ENCODE measurements at regions not wholly inside any gene's neighbourhood (a gene's known extent, or its start where the extent isn't known, plus 50 kb on each side); places are given as distances from the start of the nearest gene placed in this dataset.

DNA sequence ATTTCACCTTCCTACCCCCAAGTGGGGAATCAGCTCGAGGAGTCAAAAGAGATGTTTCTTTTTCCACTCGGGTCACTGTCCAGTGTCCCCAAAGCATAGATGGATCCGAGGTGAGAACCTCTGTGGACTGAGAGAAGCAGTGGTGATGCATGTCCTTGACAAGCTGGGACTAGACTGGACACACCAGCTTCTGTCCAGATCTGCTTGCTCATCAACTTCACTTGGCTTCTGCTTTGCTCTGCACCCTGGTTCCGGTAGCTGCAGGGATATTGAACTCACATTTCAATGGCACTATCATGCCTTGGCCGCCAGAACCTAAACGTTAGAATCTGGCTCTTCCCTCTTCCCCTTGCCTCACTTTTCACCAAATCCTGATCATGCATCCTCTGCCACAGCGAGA is 50.3 kb upstream of the CXCL12 start:
- DNase-seq (ENCODE audit: low read depth), result no peak

DNA sequence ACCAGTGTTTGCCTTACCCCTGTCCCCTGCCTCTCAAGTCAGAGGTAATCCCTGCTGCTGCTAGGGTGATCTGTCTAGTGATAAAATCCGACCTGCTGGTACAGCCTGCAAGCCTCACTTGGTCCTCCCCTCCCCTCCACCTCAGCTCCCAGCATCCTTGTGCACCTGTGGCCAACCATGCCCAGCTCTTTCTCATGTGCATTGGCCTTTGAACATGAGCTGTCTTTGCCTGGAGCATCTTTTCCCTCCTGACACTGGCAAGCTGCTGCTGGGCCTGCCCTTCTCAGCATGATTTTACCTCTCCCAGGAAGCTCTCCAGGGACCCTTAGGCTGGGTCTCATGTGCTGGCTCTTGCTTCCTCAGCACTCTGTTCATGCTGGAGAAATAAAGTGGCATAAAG is 51.3 kb upstream of the CXCL12 start:
- no peak for DNase-seq (ENCODE audit: low read depth)

DNA sequence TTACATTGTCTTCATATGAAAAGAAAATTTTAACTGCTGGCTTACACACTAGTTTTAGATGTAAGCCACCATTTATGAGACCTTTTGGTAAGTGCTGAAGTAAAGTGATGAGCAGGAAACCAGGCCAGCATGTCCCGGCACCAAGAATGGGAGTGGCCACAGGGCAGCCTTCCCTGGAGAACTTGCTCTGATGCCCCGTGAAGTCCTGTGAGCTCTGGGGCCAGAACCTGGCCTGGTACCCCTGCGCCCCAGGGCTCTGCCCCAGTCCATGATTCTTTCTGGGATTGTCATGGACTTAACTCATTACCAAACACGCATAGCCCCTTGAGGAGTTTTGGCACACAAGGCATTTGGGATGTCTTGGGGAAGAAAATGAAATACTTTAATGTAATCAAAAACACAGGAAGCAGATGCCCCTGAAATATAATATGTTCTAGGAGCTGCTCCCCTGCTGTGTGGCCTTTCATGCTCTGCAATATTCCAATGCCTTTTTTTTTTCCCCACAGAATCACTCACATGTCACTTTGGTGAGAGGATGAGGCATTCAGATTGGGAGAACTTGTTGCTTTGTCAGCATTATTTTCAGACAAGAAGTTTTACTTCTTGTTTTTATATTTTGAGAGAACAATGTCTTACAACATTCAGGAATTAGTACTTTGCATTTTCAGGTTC is 53.1 kb upstream of the CXCL12 start:
- no peak for DNase-seq (ENCODE audit: low read depth)

DNA sequence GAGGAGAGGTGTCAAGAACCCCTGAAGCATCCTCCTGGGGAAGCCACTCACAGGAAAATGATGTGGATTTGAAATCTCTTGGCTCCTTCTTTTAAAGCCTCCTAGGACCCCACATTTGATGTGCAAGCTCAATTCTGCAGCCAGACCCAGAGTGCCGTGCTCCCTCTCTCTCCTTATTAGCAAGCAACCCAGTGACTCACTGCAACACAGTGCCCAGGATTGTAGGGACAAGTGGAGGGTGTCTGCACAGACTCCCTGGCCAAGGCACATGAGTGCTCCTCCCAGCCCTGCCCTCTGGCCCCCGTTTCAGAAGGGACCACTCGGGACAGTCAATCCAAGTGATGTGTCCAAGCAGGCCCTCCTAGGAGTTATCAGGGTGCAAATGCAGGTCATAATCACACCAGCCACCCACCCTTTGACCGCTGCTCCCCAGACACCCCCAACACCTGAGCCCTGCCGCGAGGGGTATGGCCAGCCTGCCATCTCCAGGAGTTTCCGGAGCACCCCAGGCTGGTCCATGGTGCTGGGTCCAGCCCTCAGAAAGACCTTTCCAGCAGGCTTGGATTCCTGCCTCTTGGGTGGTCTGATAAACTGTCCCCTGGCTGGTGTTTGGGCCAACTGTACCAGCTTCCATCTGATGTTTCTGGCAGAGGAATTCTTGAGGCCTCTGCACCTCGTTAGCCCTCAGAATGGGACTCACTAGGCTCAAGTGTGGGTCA is 54.5 kb upstream of the CXCL12 start:
- DNase-seq (ENCODE audit: low read depth), result no peak

DNA sequence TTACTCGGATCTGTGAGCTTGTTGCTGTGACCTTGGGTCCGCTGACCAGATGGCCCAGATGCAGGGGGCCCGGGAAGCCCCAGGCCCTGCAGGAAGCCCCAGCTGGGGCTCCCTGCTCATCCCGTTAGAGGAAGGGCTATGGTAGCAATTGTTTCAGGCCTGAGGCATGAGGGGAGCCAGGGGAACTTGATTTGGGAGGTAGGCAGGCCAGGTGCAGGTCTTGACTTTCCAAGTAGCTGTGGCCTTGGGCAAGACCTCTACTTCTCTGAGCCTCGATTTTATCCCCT is 55.0 kb upstream of the CXCL12 start:
- no peak for DNase-seq (ENCODE audit: low read depth)

DNA sequence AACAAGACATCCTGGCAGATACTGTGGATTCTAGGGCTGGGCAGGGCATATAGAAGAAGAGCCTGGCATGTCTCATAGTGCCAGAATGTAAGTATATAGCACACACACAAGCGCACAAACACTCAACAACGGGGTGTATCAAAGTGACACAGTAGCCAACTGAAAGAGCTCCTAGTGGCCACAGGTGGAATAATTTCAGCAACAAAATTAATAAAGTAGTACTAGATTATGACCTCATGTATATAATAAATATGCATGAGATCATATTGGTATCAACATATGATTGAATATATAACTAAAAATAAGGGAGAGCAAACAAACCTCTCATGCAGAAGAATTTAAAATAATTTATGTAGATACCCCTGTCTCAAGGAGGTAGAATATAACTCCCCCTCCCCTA is 72.4 kb upstream of the CXCL12 start:
- no peak for DNase-seq (ENCODE audit: low read depth)

DNA sequence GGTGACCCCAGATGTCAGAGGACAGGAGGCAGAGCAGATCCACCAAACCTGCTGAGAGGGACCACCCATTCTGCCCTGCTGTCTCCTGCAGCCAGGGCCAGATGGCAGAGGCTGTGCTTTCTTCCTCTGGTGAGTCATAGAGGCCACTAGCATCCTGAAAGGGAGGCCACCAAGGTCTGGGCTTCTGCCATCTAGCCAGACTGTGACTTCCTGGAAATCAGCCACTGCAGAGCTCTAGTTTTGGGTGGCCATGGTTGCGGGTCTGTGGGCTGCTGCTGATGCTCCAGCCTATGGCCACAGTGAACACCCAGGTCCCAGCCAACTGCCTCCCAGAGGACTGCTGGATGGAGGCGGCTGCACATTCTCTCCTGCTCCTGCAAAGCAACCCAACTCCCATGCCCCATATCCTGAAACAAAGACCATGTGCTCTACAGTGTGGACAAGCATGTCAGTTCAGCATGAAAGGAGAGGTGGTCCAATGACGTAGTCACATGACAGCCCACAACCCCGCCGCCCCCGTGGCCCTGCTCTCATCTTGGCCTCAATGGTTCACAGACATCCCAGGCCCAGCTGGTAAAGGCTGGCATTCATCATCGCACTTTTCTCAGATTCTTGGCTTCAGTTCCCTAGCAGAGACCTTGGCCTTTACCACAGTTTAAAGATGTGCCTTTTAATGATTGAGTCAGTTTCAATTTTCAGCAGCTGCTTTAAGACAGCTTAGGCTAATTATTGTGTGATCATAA is 73.9 kb upstream of the CXCL12 start:
- no peak for DNase-seq (ENCODE audit: low read depth)

DNA sequence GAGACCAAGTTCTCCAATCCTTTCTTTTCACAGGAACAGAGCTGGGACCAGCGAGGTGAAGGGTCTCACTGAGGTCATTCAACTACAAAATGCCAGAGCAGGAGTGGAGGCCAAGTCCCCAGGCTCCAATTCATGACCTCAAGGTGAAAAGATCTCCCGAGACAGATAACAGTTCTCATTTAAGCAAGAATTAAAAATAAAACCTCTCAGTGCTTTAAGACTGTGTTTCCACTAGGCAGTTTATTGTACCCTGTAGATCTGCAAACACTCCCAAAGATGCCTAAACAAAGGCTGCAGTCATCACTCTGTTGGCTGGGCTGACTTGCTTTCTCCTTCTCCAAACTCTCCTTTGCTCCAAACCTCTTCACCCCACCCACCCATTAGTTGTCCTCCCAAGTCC is 74.8 kb upstream of the CXCL12 start:
- DNase-seq (ENCODE audit: low read depth), result no peak

DNA sequence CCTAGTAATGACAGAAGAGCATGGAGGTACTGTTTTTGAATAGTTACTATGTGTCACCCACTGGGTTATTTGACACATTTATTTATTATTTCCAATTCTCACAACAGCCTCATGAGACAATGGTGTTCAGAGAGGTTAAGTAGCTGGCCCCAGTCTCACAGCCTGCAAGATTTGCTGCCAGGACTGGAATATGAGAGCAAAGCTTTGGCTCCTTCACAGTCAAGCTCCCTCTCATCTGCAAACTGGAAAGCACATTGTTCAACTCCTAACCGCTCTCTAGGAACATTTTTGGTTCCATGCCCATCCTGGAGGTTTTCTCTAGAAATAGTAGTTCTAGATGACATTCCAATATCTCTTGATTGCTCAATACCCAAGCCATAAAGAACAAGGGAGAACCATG is 75.5 kb upstream of the CXCL12 start:
- no peak for DNase-seq (ENCODE audit: low read depth)

DNA sequence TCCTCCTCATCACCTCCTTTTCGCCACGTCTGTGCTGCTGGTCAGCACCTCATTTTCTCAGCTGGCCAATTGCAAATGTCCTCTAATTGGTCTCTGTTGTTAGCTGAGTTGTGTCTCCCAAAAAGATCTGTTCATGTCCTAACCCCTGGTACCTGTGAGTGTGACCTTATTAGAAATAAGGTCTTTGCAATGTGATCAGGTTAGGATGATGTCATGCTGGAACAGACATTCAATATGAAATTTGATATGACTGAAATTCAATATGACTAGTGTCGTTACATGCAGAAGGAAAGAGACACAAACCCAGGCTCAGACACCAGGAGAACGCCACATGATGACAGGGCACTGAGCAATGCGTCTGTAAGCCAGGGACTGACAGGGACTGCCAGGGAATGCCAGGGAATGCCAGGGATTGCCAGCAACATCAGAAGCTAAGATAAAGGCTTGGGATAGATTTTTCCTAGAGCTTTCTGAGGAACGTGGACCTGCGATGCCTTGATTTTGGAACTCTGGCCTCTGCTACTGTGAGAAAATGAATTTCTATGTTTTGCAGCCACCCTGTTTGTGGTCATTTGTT is 77.5 kb upstream of the CXCL12 start:
- DNase-seq (ENCODE audit: low read depth), result peak; percentile 6

DNA sequence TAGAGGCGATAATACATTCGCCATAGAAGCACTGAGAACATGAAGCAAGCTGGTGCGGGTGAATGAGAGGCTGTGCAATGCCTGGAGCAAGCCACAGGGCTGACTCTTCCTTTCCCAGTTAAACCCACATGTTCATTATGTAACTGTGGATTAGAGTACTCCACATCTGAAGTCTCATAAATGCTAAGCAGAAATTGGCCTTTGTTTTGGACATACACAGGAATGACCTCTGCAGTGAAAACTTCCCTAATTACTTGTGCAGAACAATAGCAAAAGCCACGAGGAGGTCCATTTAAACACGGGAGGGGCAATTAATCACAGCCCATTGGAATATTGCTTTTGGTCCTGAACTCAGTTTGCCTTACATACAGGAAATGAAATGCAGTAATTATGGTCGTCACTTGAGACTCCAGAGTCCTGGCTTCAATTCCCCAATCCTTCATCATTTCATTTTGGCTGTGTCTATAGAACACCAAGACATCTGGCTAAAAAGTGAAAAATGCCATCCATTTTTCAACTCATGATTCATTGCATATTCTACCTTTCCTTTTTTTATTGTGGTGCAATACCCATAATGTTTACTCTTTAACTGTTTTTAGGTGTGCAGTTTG is 78.7 kb upstream of the CXCL12 start:
- DNase-seq (ENCODE audit: low read depth), result no peak

DNA sequence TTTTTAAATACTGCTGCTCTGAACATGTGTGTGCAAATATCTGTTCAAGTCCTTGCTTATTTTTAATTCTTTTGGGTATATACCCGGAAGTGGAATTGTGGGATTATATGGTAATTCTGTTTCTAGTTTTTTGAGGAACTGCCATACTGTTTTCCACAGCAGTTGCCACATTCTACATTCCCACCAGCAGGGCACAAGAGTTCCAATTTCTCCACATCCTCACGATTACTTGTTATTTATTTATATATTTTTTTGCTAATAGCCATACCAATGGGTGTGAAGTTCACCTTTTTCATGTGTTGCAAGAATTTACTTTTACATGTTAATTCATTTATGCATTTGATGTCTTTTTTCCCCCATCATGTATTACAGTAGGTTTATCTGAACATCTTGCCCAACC is 79.6 kb upstream of the CXCL12 start:
- no peak for DNase-seq (ENCODE audit: low read depth)

DNA sequence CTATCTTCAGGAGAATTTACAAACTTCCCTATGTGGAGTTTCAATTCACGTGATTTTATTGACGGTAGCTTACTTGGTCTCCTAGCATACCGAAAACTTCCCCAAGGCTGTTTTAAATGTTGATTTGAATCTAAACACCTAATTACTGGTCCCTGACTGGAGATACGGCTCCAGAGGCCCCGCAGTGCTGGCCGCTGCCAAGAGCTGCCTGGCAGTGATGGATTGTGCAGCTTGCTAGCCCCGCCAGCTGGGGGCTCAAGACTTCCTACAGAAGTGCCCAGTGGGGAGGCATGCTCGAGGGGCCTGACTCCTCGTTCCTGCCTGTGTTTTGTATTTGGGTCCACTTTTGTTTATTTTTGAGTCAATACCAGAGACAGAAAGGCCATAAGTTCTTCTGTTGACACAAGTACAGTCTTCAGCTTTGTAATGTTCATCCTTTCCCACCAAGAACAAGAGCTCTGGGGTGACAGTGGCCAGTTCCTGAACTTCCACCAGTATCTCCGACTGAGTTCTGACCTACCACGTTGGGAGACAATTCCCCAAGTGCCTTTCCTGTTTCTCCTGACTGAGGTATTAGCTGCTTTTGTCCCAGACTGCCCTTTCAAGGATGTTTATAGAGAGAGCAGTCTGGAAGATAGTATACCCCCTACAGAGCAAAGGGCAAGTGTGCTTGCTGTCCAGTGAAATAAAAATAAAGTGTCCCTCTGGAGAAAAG is 80.7 kb upstream of the CXCL12 start:
- no peak for DNase-seq (ENCODE audit: low read depth)

DNA sequence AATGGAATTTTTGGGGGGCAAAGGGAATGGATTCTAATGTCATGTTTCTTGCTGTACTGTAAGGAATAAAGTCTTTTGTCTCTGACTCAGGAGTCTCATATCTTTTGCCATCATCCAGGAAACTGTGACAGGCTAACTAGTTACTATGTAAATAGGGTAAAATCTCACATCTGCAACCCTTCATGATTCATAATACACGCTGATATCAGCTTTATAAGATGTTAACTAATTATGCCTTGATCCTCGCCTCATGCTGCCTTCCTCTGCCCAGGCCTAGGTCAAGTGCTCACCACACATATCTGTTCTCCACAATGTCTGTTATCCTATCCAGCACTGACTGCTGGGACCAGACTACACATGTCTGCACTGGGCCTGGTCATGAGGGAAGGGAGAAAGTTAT is 81.3 kb upstream of the CXCL12 start:
- DNase-seq (ENCODE audit: low read depth), result no peak

DNA sequence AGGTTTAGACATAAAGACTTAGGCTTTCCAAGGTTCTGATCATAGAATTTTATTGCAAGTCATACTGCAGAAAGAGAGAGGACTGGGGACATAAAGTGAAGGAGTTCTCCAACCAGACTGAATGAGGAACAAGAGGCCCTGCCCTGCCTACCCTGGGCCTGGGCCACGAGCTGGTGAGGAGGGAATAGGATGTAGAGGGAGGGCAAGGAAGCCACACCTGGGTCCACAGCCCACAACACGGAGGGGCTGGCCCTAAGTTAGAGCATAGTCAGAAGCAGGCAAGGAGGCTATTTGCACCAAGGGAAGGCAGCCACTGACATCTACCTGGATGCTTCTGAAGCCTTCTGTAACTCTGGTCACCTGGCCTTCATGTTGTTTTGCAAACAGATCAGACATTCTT is 82.2 kb upstream of the CXCL12 start:
- no peak for DNase-seq (ENCODE audit: low read depth)

DNA sequence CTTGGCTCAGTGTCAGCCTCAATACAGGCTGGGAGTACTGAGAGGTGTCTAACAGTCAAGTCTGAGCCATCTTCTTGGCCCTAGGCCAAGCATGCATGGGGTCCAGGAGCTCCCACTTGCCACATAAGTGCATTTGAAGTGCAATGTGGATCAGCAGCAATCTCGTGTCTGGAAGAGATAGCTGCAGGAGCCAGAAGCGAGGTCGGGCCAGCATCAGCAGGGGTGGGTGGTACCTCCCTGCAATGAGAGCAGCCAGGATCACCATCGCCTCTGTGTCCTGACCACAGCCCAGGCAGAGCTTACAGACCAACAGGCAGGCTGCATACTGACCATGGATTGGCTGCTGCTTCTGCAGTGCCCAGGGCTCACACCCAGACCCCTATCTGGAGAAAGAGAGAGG is 83.0 kb upstream of the CXCL12 start:
- no peak for DNase-seq (ENCODE audit: low read depth)

DNA sequence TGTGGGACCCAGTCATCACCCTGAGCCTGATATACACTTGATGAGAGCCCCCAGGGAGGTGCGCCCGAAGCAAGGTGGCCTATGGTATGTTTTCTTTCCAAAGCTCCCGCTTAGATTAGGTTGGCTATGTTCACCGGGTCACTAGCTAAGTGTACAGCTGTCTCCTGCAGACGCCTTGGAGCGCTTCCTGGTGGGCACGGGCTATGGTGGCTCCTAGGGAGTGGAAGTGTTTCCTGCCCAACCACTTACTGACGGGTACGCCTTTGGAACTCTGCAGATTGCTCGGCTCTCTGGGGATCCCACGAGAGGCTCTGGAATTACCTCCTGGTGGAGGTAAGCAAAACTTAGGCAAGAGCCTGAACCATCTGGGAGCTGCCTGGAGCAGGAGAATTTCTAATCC is 83.6 kb upstream of the CXCL12 start:
- DNase-seq (ENCODE audit: low read depth), result no peak

DNA sequence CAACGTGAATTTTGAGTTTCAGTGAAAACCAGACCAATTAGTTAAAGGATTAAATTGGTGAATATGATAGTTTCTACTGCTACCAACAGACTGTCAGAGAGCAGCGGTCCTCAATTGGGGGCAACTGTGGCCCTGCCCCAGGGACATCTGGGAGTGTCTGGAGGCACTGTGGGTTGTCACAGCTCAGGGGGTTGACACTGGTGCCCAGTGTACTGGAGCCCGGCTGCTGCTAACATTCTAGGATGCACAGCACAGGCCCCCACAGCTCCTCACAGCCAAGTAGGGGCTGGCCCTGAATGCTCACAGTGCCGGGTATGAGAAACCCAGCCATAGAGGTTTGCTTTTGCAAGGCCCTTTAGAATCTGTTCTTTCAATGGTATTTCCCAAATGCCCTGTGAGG is 84.1 kb upstream of the CXCL12 start:
- DNase-seq (ENCODE audit: low read depth), result no peak

DNA sequence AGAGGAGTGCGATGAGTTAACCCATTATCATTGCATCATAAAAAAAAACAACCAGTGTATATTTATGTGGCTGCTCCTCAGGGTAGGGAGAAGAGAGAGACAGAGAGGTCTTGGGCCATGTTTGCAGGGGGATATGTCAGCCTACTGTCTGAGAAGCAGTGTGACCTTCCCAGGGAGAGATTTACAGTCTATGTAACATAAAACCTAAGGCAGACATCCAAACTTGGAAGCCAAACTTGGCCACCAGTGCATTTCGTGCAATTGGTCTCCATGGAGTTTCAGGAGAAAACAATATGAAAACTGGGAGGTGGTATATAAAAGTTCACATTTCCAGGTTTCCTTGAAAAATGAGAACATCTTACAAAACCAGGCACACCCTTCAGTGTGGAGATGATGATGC is 85.9 kb upstream of the CXCL12 start:
- DNase-seq (ENCODE audit: low read depth), result no peak

DNA sequence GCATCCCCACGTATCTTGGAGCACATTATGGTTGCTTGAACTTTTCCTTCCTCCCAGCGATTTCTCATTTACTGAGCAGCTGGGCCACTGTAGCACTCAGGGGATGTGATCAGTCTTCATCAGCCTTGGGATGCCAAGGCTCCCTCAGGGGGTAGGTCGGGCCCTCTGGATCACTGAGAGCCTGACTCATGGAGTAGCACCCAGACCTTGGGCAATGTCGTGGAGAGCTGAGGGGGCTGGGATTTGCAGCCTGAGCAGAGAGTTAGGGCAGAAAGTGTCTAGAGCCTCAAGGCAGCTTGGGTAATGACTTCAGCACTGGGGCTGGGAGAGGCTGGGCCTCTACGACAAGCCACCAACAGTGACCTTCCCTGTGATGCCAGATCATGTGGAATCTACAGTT is 86.5 kb upstream of the CXCL12 start:
- DNase-seq (ENCODE audit: low read depth), result no peak

DNA sequence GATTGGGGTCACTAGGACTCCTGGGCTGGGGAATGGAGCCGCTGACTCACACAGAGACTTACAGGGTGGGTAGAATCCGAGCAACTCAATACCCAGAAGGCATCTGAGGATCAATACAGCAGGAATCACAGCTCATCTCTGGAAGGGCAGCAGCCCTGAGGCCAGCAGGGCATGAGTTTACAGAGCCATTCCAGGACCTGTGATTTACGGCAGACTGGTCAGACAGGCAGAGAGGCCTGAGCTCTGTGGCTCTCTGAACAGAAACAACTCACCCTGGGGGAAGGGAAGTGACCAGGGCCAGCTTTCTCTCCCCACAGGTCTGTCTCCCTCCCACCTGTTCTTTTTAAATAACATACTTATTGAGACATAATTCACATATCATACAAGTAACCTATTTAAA is 88.2 kb upstream of the CXCL12 start:
- no peak for DNase-seq (ENCODE audit: low read depth)
